ENCODE measurements at regions not wholly inside any gene's neighbourhood (a gene's known extent, or its start where the extent isn't known, plus 50 kb on each side); places are given as distances from the start of the nearest gene placed in this dataset.

- H3K27me3 ChIP-seq: no peaks in the 10 kb centered on the region
- H3K27ac ChIP-seq: no peak overlapping the region
- intact Hi-C loops (cut with DNase I): no loop called here
- H3K4me3 ChIP-seq: no peak overlapping the region
- H3K4me1 ChIP-seq: no peaks in the 10 kb centered on the region
- H3K9me3 ChIP-seq: no peaks in the 10 kb centered on the region
- H3K36me3 ChIP-seq: no peaks in the 10 kb centered on the region
- no peak for DNase-seq
- TF ChIP-seq CTCF (IDR thresholded peaks at IDR 0.05) (no peak), POLR2A (IDR thresholded peaks at IDR 0.05) (no peak), EP300 (IDR thresholded peaks at IDR 0.05) (no peak), POLR2AphosphoS5 (IDR thresholded peaks at IDR 0.05) (no peak)
- WGBS, 2 donors: 94 to 95% methylated on average over 49 of the region's 49 CpGs
Observed at GRCh38 chr13:86792153-86792651, 879.0 kb upstream of the SLITRK5 start.

GRCh38 chr13:86795858-86796257, 875.3 kb upstream of the SLITRK5 start:
- Histone ChIP-seq H3K36me3 (no peaks in the 10 kb centered on the region), H3K27me3 (no peaks in the 10 kb centered on the region), H3K9me3 (peaks cover 0 to 9% (median 0%) of the 10 kb centered on the region in 4 donors), H3K27ac (no peak overlapping the region), H3K4me1 (no peaks in the 10 kb centered on the region), H3K4me3 (no peak overlapping the region)
- 68 to 78% methylated on average over 2 of the region's 2 CpGs for WGBS, 2 donors
- intact Hi-C loops (cut with DNase I): no loop called here
- no peak for DNase-seq
- TF ChIP-seq POLR2AphosphoS5 (IDR thresholded peaks at IDR 0.05) (no peak), EP300 (IDR thresholded peaks at IDR 0.05) (no peak), POLR2A (IDR thresholded peaks at IDR 0.05) (no peak), CTCF (IDR thresholded peaks at IDR 0.05) (no peak)

GRCh38 chr13:86810361-86810760, 860.8 kb upstream of the SLITRK5 start:
- intact Hi-C loops (cut with DNase I): no loop called here
- H3K27me3 ChIP-seq: no peaks in the 10 kb centered on the region
- no peak for DNase-seq
- H3K4me1 ChIP-seq: no peaks in the 10 kb centered on the region
- H3K4me3 ChIP-seq: no peak overlapping the region
- H3K36me3 ChIP-seq: no peaks in the 10 kb centered on the region
- WGBS, 2 donors: 78 to 81% methylated on average over 1 of the region's 1 CpG
- H3K9me3 ChIP-seq: no peaks in the 10 kb centered on the region
- no peak overlapping the region for H3K27ac ChIP-seq
- TF ChIP-seq CTCF (IDR thresholded peaks at IDR 0.05) (no peak), EP300 (IDR thresholded peaks at IDR 0.05) (no peak), POLR2A (IDR thresholded peaks at IDR 0.05) (no peak), POLR2AphosphoS5 (IDR thresholded peaks at IDR 0.05) (no peak)

DNA sequence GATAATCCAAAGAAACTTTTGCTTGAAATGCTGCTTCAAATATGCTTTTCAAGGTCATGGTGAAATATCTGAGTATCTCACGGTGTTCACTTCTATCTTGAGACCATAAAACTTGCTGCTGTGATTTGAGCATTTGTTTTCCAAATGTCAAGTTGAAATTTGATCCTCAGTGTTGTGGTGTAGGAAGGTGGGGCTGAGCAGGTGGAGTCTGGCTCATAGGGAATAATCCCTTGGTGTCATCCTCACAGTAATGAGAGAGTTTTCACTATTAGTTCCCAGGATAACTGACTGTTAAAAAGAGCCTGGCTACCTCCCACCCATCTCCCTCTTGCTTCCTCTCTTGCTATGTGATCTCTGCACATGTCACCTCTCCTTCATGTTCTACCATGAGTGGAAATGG, 858.0 kb upstream of the SLITRK5 start:
- Histone ChIP-seq H3K27ac (no peak overlapping the region), H3K4me3 (no peak overlapping the region), H3K36me3 (no peaks in the 10 kb centered on the region), H3K4me1 (no peaks in the 10 kb centered on the region), H3K9me3 (no peaks in the 10 kb centered on the region), H3K27me3 (no peaks in the 10 kb centered on the region)
- WGBS, 2 donors: 25 to 34% methylated on average over 1 of the region's 1 CpG
- TF ChIP-seq POLR2AphosphoS5 (IDR thresholded peaks at IDR 0.05) (no peak), EP300 (IDR thresholded peaks at IDR 0.05) (no peak), POLR2A (IDR thresholded peaks at IDR 0.05) (no peak), CTCF (IDR thresholded peaks at IDR 0.05) (no peak)
- DNase-seq: no peak
- intact Hi-C loops (cut with DNase I): no loop called here

DNA sequence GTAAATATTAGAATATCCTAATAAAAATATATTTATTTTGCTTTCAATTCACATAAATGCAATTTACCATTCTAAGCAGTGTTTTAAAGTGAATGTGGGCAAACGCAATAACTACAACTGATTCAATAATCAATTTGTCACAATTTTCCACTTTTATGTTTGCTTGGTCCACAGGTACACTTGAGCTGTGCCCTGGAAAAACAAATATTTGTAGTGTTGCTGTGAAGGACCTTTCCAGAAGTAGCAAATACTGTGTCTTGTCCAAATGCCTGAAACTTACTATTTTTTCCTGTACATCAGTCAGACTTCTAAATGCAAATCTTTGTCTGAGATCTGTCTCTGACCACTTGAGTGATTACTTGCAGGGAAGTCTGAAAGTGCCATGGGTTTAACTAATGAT, 845.8 kb upstream of the SLITRK5 start:
- 31 to 81% methylated on average over 1 of the region's 1 CpG for WGBS, 2 donors
- H3K9me3 ChIP-seq: no peaks in the 10 kb centered on the region
- H3K4me3 ChIP-seq: no peak overlapping the region
- TF ChIP-seq EP300 (IDR thresholded peaks at IDR 0.05) (no peak), POLR2AphosphoS5 (IDR thresholded peaks at IDR 0.05) (no peak), CTCF (IDR thresholded peaks at IDR 0.05) (no peak), POLR2A (IDR thresholded peaks at IDR 0.05) (no peak)
- no peaks in the 10 kb centered on the region for H3K36me3 ChIP-seq
- H3K27me3 ChIP-seq: no peaks in the 10 kb centered on the region
- H3K27ac ChIP-seq: no peak overlapping the region
- H3K4me1 ChIP-seq: no peaks in the 10 kb centered on the region
- intact Hi-C loops (cut with DNase I): no loop called here
- no peak for DNase-seq

Data from sigmoid colon (tissue), 6 donors.